GM18909 (cell line): ENCODE measurements at regions not wholly inside any gene's neighbourhood (a gene's known extent, or its start where the extent isn't known, plus 50 kb on each side); places are given as distances from the start of the nearest gene placed in this dataset.
"Not testable (repeated sequence)": the region's sequence is repeated elsewhere in the genome, so short reads cannot be mapped to it uniquely, and the experiment has no call there.

ENCODE experiments used
- ATAC-seq: cut with Tn5 transposase; IDR thresholded peaks from one replicate; pipeline ENCODE4 v1.9.1; 2021; ENCODE audit warnings: mild to moderate bottlenecking; ENCODE audit not compliant: unreplicated experiment, poor library complexity

DNA sequence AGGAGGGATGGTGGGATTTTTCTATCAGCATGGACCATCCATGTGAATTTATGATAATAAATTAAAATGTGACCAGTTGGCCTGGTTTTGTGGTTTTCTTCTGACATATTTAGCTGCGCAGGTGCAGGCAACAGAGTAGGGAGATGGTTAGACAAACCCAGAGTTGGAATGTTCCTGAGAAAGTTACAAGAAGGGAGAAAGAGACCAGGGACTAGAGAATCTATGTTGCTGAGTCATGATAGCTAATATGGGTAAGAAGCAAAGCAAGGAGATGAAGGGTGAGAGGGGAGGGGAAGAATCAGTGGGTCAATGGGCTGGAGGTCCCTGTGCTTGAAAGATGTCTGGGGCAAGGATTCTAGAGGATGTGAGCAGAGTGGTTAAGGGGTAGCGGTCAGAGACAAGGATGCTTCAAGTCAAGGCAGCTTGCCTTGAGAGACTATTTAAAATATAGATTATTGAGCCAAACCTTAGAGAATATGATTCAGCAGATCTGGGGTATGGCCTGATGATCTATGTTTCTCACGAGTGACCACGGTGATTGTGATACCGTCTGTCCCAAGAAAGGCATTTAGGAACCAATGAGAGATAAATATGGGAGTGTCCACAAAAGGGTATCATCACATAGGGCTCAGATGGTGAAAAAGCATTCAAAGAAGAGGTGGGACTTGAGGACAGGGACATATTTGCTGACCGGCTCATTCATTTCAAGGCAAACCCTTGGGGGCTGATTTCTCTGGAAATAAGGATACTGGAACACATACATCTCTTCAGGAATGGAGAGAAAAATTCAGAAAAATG, 219.7 kb upstream of the PLD5 start:
- no peak for ATAC-seq

DNA sequence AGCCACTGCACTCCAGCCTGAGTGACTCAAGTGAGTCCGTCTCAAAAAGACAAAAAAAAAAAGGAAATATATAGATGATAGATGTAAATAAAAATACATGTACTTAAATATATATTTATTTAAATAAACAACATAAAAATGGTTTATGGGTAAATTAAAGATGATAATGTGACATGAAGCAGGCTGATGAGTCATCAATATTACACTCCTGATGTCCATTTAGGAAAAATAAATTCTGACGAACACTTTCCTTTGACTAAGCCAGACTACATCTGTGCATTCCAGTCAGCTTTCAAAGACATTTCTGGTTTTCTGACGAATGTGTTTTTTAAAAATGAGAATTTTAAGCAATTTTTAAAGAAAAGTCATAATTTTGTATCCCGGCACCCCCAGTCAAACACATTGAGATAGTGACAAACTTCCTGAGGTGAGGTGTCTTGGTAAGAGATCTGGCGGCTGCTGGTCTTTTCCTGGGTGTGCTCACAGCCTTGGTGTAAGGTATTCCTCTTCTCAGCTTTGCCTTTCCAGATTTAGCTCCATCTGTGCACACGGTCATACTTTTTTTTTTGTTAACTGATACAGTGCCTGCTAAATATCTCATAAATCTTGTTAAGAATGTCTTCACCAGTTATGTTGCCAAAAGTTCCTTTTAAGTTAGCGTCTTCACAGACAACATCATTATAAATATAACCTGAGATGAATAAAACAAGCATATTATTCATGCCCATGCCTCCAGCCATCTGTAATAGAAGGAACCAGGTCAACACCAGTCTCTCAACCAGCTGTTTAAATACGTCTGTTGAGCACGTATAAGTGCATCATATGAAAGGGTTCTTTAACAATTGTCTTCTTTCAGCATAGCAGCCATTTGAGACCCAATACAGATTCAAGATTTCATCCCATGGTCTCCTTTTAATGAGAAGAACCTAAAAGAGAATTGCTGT, 214.5 kb upstream of the PLD5 start:
- no peak for ATAC-seq

DNA sequence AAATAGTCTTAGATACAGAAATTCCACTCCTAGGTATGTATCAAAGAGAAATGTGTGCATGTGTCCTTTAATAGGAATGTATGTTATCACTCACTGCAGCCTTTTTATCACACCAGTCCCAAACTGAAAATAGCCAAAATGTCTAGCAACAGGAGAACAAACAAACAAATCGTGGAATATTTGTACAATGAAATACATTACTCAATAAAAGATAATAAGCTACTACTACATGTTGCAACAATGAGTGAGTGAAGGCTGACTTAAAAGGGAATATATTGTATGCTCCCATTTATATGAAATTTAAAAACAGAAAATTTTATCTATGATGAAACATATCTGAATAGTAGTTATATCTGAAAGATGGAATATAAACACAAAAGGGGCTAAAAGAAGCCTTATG, 212.1 kb upstream of the PLD5 start:
- ATAC-seq, result no peak

DNA sequence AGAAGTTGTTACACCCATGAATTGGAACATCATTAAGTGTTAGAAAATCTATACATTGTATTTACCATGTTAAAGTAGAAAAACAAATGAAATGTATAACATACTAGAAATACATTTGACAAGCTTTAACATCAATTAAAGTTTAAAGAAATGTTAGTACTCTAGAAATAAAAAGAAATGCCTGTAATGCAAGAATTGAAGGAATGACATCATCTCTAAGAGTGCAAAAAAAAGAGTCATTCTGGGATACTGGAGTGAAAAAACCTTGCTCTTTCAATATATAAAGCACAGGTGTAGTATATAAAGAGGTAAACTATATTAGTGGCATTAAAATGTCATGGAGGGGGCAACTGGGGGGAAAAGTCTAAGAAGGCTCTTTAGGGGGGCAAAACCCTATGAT, 210.8 kb upstream of the PLD5 start:
- no peak for ATAC-seq

DNA sequence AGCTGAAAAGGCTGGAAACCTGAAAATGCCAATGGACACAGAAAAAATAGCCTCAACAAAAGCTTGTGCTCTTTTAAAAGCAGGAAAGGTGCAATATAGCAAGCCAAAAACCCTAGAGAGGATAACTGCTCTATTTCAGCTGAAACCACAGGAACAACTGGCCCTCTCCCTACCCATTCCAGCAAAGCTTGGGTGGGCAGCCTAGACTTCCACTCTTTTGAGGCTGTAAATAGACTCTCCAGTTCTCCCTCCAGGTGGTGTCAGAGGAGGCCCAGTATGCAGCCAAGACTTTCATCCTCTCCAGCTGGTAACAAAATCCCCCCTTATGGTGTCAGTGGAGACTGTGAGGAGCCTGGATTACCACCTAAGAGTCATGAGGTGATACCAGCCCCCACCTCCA, 206.9 kb upstream of the PLD5 start:
- ATAC-seq, result no peak

DNA sequence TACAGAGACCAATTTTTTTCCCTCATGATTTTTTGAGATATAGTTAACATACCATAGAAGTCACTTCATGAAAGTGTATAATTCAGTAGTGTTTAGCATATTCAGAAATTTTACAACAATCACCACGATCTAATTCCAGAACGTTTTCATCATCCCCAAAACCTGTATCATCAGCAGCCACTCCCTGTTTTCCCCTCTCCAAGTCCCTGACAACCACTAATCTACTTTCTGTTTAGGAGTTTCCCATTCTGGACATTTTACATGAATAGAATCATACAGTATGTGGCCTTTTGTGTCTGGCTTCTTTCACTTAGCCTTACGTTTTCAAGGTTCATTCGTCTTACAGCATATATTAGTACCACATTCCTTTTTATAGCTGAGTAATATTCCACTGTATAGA, 204.2 kb upstream of the PLD5 start:
- ATAC-seq, result no peak

- no peak for ATAC-seq
Observed at GRCh38 chr1:242723044-242723716, 198.7 kb upstream of the PLD5 start.

- no peak for ATAC-seq
Observed at GRCh38 chr1:242718967-242719366, 194.5 kb upstream of the PLD5 start.

DNA sequence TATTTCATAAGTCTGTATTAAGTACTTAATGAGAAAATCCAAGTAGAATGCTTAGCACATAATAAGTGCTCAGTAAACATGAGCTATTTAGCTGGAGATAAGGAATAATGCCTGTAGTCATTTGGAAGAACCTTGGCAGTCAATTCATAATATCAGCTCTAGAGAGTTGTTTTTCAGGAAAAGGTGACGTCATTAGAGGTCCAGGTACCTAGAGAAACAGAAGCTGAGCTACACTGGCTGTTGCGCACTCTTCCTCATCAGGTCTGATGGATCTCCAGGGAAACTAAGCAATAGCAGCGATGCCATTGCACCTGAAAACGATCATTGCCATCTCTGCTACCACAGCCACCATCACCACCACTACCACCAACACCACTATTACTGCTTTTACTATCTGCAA, 187.8 kb upstream of the PLD5 start:
- ATAC-seq, result no peak

- ATAC-seq, result no peak
Observed at GRCh38 chr1:242710847-242711246, 186.3 kb upstream of the PLD5 start.

DNA sequence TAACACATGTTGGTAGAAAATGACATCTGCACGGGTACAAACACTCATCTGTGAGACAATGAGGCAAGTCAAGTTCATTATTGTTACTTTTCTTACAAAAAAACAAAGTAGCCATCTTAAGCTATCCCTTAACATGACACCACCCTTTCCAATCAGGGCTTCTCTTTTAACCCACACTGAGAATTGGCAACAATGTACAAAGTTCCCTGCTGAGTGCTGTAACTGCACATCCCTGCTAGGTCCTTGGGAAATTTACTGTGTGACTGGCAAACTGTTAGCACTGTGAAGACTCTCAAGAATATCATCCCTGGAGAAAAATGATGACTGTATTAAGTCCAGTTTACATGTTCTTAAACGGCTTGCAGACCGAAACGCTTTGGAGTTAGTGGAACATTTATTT, 185.8 kb upstream of the PLD5 start:
- no peak for ATAC-seq

DNA sequence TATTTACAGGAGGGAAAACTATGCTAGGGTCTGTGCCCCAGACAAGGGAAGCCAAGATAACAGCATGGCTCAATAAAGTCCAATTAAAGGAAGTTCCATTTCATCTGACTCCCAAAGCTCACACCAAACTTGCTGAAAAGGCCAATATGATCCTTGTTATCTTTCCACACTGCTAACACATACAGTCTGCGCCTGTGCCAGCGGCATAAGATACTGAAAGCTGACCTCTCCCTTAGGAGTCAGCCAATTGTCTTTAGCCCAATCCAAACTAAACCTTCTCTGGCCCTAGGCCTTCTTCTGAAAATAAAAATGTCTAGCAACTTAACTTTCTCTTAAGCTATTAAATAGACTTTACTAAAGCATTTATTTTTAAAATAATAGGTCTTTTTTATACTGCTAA, 179.0 kb upstream of the PLD5 start:
- ATAC-seq, result no peak

DNA sequence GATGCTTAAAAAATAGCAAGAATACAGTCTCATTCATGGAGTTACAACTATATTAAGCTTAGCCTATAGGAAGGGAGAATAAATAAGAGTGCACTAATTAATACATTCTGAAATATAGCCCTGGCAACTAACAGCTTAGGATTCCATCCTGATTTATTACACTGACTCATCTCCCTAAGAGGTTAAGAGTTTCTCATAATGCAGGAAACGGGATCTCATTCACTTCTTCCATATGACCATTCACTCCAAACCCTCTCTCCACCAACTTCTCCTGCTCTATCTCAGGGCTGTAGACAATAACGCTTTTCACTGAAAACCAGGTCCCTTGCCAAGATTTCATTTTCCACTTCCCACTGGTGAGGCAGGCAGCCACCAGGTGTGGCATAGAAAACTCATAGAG, 168.5 kb upstream of the PLD5 start:
- no peak for ATAC-seq

DNA sequence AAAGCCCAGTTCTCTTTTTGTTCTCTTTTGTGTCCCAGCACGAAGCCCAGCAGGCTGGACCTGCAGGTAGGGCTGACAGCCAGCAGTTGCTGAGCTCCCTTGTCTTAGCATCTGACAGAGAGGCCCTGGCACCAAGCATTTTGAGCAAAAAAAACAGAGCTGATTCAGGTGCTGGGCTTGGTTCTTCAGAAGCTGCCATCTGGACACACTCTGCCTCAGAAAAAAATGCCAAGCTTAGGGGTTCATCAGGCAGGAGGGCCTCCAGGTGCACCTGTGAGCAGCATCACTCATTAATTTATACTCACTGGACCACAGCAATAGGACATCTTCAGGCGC, 167.1 kb upstream of the PLD5 start:
- no peak for ATAC-seq

- ATAC-seq, result no peak
Observed at GRCh38 chr1:242690849-242691609, 166.5 kb upstream of the PLD5 start.

DNA sequence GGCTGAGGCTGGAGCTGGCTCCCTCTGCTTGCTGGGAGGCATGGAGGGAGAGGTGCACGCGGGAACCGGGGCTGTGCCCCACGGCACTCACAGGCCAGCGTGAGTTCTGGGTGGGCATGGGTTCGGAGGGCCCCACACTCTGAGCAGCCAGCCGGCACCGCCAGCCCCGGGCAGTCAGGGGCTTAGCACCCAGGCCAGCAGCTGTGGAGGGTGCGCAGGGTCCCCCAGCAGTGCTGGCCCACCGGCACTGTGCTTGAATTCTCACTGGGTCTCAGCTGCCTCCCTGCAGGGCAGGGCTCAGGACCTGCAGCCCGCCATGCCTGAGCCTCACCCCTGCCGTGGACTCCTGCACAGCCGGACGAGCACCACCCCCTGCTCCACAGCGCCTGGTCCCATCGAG, 164.9 kb upstream of the PLD5 start:
- ATAC-seq, result no peak

- no peak for ATAC-seq
Observed at GRCh38 chr1:242674951-242675645, 150.6 kb upstream of the PLD5 start.

GRCh38 chr1:242673652-242674051, 149.2 kb upstream of the PLD5 start:
- ATAC-seq, result no peak

GRCh38 chr1:242673165-242673564, 148.7 kb upstream of the PLD5 start:
- ATAC-seq, result not testable (repeated sequence)

GRCh38 chr1:242670019-242670418, 145.5 kb upstream of the PLD5 start:
- ATAC-seq, result no peak
